Gastroesophageal sphincter (tissue), 3 donors: ENCODE measurements at regions not wholly inside any gene's neighbourhood (a gene's known extent, or its start where the extent isn't known, plus 50 kb on each side); places are given as distances from the start of the nearest gene placed in this dataset.

Source experiments
- CTCF ChIP-seq, 4 experiments: fragments of 200-600 bp in 2 of 4; fragments of 450-650 bp in 2 of 4; sonication (generic) in 1 of 4; IDR thresholded peaks; one replicate each; pipeline ENCODE4 v1.5.1; 2017 to 2019; ENCODE audit warnings: antibody characterized with exemption in 4 of 4, mild to moderate bottlenecking in 2 of 4, moderate library complexity in 2 of 4
- POLR2A ChIP-seq, 2 donors: fragments of 450-650 bp; IDR thresholded peaks; one replicate each; pipeline ENCODE4 v1.6.1; 2017; ENCODE audit warnings: antibody characterized with exemption in 2 of 2, mild to moderate bottlenecking in 2 of 2, moderate library complexity in 1 of 2

DNA sequence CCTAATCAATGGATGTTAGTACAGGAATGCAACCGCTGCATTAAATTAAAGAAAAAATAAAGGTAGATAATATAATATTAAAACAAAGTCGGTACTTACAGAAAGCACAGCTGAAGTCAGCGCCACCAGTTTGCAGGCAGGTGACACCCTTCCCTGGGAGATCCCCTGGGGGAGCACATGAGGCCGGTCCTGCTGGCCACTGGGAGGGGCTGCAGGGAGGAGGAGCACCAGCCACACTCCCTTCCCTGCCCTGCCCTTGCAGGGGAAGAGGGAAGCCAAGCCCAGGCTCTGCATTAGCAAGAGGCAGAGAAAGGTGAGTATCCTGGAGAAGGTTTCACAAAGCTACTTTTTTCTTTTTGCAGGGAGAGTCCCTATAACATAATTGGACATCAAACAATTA, 507.0 kb downstream of the AJAP1 start:
- TF ChIP-seq CTCF (IDR thresholded peaks at IDR 0.05): no peak
- TF ChIP-seq POLR2A (IDR thresholded peaks at IDR 0.05): no peak
